IPS-20b (cell line): ENCODE measurements at regions not wholly inside any gene's neighbourhood (a gene's known extent, or its start where the extent isn't known, plus 50 kb on each side); places are given as distances from the start of the nearest gene placed in this dataset.
"Not testable (repeated sequence)": the region's sequence is repeated elsewhere in the genome, so short reads cannot be mapped to it uniquely, and the experiment has no call there.

Experiments
- H3K27ac ChIP-seq: one replicate; pipeline ENCODE4 v1.5.1; 2013; ENCODE audit warnings: low read length
- H3K27me3 ChIP-seq: 2 replicates; pipeline ENCODE4 v1.6.1; 2013; ENCODE audit warnings: mild to moderate bottlenecking, low read length, inconsistent platforms; ENCODE audit not compliant: insufficient read depth
- H3K36me3 ChIP-seq: 2 replicates; pipeline ENCODE4 v1.6.1; 2013; ENCODE audit warnings: low read depth, mild to moderate bottlenecking, inconsistent platforms, low read length, moderate library complexity; ENCODE audit not compliant: insufficient read depth
- H3K4me1 ChIP-seq: 2 replicates; pipeline ENCODE4 v1.6.1; 2013; ENCODE audit warnings: mild to moderate bottlenecking, control low read depth, inconsistent platforms, low read length, moderate library complexity; ENCODE audit not compliant: insufficient read depth
- H3K4me3 ChIP-seq: 2 replicates; pipeline ENCODE4 v1.5.1; 2013; ENCODE audit warnings: mild to moderate bottlenecking, low read length, inconsistent platforms
- H3K9ac ChIP-seq: 2 replicates; pipeline ENCODE4 v1.6.1; 2013; ENCODE audit warnings: low read depth, mild to moderate bottlenecking, inconsistent platforms, low read length, moderate library complexity
- H3K9me3 ChIP-seq: 2 replicates; pipeline ENCODE4 v1.6.1; 2013; ENCODE audit warnings: mild to moderate bottlenecking, low read depth, low read length, inconsistent platforms; ENCODE audit not compliant: insufficient read depth

DNA sequence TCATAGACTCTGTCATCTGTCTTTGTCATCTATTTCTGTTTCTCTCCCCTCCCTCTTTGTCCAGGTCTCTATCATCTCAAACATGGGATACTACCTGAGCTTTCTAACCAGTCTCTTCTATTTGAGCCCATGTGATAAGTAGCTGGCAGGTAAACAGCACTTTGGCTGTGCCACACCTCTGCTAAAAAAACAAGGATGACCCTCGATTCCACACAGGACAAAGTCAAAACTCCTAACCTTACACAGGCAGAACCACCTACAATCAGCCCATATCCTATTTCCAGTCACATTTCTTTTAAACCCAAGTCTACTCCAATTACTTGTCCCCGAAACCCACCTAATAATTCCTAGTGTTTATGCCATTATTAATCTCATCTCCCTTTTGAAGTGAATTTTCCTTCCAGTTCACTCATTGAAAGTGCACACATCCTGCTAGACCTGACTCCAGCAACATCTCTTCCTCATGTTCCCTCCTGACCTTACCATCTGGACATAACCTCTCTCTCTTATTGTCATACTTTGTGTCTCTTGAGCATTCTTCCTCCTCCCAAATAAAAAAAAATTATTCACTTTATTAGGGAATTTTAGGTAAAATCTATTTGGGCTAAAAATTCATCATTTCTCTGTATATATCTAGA, 256.1 kb upstream of the ONECUT1 start:
- Histone ChIP-seq H3K9me3 (peaks cover 8% of the 10 kb centered on the region; the same call in 1 of the 2 replicates), H3K4me3 (no peak overlapping the region), H3K27ac (no peak overlapping the region), H3K27me3 (no peaks in the 10 kb centered on the region), H3K36me3 (no peaks in the 10 kb centered on the region), H3K4me1 (no peaks in the 10 kb centered on the region), H3K9ac (no peak overlapping the region)

DNA sequence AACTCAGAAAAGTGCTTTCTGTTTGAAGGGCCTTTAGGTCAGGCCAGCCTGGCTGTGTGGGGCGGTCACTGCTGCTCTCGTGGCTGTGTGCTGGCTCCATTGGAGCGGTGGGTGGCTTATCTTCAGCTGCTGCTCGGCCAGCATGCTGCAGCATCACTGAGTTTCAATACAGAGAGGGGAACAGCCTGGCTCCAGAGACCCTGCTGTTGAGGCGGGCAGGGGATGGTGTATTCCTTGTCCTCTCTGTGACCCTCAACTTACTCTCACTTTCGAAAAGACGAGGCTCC, 248.5 kb upstream of the ONECUT1 start:
- H3K4me3 ChIP-seq, result no peak overlapping the region
- no peak overlapping the region for H3K9ac ChIP-seq
- no peaks in the 10 kb centered on the region for H3K4me1 ChIP-seq
- H3K9me3 ChIP-seq, result no peaks in the 10 kb centered on the region; the same call in 1 of the 2 replicates
- H3K27me3 ChIP-seq, result no peaks in the 10 kb centered on the region
- no peaks in the 10 kb centered on the region for H3K36me3 ChIP-seq
- no peak overlapping the region for H3K27ac ChIP-seq

DNA sequence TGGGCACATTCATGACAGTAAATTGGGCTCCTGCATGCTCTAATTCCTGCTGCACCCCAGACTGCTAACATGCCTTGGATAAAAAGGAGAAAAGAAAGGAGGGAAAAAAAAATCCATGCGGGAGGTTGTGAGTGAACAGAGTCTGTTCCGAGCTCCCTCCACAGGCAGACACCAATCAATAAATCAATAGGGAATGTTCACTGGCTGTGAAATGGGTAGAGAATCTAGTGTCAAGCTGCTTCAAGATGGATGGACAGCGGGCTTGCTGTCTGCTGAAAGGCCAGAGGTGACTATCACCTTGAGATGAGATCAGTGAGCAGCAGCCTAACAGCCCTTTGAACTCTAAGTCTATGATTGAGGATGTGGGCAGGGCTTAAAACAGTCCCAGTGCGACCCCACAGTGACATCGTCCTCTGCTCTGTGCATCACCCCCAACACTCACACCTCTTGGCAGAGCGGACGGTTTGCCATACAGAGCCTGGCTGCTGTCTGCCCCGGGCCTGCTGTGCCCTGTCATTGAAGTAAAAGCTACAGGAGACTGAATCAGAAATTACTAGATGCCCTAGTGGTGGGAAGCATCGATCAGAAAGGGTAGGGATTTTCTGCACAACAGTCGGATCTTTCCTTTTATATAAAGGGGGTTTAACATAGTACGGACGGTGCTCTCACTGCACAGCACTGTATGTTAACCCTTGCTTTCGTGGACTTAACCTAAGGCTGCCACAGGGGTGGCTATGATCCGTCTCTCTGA, 247.9 kb upstream of the ONECUT1 start:
- no peak overlapping the region for H3K9ac ChIP-seq
- H3K36me3 ChIP-seq, result no peaks in the 10 kb centered on the region
- H3K27me3 ChIP-seq, result no peaks in the 10 kb centered on the region
- H3K4me3 ChIP-seq, result no peak overlapping the region
- H3K9me3 ChIP-seq, result no peaks in the 10 kb centered on the region; the same call in 1 of the 2 replicates
- no peak overlapping the region for H3K27ac ChIP-seq
- no peaks in the 10 kb centered on the region for H3K4me1 ChIP-seq

DNA sequence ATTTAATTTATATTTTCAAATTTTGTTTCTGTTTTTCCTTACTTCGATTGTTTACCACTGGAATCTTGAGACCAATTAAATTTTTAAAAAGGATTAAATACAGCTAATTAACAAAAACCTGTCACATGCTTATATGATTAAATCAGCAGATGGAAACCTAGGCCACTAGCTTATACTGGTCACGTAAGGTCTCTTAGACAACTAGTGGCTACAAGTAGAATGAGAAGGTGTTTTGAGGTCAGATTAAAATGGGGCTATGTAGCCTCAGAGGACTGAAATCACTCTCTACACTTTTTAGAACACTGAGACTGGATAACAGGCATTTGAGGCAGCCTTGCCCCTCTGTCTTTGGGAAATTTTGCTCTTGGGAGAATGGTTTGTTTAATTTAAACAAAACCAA, 246.5 kb upstream of the ONECUT1 start:
- Histone ChIP-seq H3K27me3 (no peaks in the 10 kb centered on the region), H3K4me1 (no peaks in the 10 kb centered on the region), H3K36me3 (no peaks in the 10 kb centered on the region), H3K27ac (no peak overlapping the region), H3K9ac (no peak overlapping the region), H3K4me3 (no peak overlapping the region), H3K9me3 (no peaks in the 10 kb centered on the region)

DNA sequence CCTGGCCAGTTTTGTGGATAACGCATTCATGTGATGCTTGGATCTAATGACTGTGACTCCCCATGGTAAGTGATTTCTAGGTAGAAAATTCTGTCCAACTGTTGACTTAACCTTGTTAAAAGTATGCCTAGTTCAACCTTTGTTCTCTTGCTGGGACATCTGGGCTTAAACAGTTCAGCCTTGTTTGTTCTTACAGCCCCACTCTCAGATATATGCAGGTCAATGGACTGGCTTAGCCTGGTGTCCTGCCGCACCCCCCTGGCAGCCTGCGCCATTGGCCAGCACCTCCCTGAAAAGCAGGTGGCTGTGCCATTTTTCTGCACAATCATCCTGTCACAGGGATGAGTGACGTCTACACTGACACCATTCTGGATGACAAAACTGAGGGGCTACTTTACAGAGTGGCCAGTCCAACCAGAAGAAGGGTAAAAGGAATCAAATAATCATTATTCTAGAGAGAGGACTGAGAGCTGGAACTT, 244.7 kb upstream of the ONECUT1 start:
- Histone ChIP-seq H3K9me3 (no peaks in the 10 kb centered on the region), H3K27ac (no peak overlapping the region), H3K36me3 (no peaks in the 10 kb centered on the region), H3K27me3 (no peaks in the 10 kb centered on the region), H3K9ac (no peak overlapping the region), H3K4me3 (no peak overlapping the region), H3K4me1 (no peaks in the 10 kb centered on the region)

DNA sequence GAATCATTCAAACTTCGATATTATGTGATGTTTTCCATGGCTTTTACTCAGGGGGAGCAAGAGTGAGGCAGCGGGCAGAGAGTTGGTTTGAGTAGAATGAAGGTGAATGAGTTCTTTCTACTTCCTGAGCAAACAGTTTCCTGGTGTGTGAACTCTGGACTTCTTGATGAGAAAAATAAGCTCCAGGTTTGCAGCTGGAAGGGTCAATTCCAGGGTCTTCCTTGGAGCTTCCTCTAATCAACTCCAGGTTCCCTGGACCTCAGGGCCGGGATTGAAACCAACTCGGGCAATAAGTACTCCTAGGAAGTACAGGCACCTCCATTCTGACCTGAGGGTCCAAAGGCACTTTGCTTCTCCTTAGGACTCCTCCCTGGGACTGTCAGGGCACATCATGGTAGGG, 243.6 kb upstream of the ONECUT1 start:
- Histone ChIP-seq H3K9ac (no peak overlapping the region), H3K36me3 (no peaks in the 10 kb centered on the region), H3K4me3 (no peak overlapping the region), H3K4me1 (no peaks in the 10 kb centered on the region), H3K27ac (no peak overlapping the region), H3K9me3 (no peaks in the 10 kb centered on the region), H3K27me3 (no peaks in the 10 kb centered on the region)

DNA sequence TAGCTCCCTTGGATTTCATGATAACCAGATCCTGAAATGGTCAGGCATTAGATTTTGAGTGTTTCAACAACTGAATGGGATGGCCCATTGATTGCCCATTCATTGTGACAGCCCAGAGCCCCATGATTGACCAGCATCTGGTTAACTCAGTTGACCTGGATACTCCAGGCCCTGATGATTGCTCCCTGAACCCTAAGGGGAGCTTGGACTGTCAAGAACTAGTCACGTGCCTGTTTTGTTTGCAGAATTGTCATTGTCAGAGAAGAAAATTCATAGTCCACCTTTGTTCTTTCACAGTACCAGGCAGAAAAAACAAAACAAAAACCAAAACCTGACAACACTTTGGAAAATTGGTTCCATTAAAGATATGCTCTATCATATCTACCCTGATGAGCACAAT, 241.3 kb upstream of the ONECUT1 start:
- no peak overlapping the region for H3K9ac ChIP-seq
- H3K9me3 ChIP-seq, result no peaks in the 10 kb centered on the region
- no peak overlapping the region for H3K4me3 ChIP-seq
- H3K36me3 ChIP-seq, result no peaks in the 10 kb centered on the region
- no peak overlapping the region for H3K27ac ChIP-seq
- no peaks in the 10 kb centered on the region for H3K4me1 ChIP-seq
- H3K27me3 ChIP-seq, result no peaks in the 10 kb centered on the region

DNA sequence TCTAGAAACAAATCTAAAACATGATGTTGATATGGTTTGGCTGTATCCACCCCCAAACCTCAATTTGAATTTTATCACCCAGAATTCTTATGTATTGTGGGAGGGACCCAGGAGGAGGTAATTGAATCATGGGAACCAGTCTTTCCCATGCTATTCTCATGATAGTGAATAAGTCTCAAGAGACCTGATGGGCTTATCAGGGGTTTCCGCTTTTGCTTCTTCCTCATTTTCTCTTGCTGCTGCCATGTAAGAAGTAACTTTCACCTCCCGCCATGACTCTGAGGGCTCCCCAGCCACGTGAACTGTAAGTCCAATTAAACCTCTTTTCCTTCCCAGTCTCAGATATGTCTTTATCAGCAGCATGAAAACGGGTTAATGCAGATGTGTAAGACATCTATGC, 232.7 kb upstream of the ONECUT1 start:
- H3K9ac ChIP-seq, result no peak overlapping the region
- H3K4me1 ChIP-seq, result no peaks in the 10 kb centered on the region

DNA sequence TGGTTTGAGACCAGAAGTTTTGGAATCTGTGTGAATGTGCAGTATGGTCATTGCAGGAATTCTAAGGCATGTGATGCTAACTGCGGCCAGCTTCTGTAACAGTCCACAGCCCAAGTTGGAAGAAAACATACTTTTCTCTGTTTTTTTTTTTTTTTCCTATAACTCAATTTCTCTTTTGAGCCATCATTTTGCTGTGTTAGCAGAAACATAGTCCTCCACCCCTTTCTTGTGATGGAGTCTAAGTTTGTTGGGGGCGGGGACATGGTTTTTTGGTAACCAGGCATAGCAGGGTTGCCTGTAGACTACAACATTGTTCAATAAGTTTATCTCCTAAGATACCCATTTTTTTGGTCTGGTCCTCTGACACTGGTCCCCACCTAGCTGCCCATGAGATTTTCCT, 223.2 kb upstream of the ONECUT1 start:
- Histone ChIP-seq H3K9ac (no peak overlapping the region), H3K36me3 (no peaks in the 10 kb centered on the region), H3K9me3 (no peaks in the 10 kb centered on the region), H3K4me1 (no peaks in the 10 kb centered on the region), H3K27me3 (no peaks in the 10 kb centered on the region), H3K4me3 (no peak overlapping the region), H3K27ac (no peak overlapping the region)

More for the DNA sequence above, 232.7 kb upstream of the ONECUT1 start:
- Histone ChIP-seq H3K27me3 (no peaks in the 10 kb centered on the region), H3K36me3 (no peaks in the 10 kb centered on the region), H3K9me3 (no peaks in the 10 kb centered on the region; the same call in 1 of the 2 replicates), H3K4me3 (no peak overlapping the region), H3K27ac (no peak overlapping the region)

DNA sequence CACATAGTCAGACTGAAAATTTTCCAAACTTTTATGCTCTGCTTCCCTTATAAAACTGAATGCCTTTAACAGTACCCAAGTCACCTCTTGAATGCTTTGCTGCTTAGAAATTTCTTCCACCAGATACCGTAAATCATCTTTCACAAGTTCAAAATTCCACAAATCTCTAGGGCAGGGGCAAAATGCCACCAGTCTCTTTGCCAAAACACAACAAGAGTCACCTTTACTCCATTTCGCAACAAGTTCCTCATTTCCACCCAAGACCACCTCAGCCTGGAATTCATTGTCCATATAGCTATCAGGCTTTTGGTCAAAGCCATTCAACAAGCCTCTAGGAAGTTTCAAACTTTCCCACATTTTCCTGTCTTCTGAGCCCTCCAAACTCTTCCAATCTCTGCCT, 221.6 kb upstream of the ONECUT1 start:
- not testable (repeated sequence) for H3K9me3 ChIP-seq, H3K36me3 ChIP-seq

DNA sequence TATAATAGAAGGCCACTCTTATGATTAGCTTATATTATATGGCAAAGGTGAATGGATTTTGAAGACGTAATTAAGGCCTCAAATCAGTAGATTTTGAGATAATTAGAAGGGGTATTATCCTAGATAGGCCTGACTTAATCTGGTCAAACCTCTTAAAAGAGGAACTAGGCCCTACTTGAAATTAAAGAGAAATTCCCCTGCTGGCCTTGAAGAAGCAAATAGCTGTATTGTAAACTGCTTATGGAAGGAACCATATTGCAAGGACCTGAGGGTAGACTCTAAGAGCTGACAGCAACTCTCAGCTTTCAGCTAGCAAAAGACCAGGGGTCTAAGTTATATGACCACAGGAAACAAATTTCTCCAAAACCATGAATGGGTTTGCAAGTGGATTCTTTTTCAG, 219.0 kb upstream of the ONECUT1 start:
- H3K9ac ChIP-seq, result no peak overlapping the region
- H3K4me3 ChIP-seq, result no peak overlapping the region
- H3K27ac ChIP-seq, result no peak overlapping the region
- no peaks in the 10 kb centered on the region for H3K4me1 ChIP-seq
- H3K27me3 ChIP-seq, result no peaks in the 10 kb centered on the region
- no peaks in the 10 kb centered on the region for H3K36me3 ChIP-seq
- no peaks in the 10 kb centered on the region for H3K9me3 ChIP-seq

More for the DNA sequence above, 221.6 kb upstream of the ONECUT1 start:
- not testable (repeated sequence) for H3K27me3 ChIP-seq, H3K4me1 ChIP-seq, H3K4me3 ChIP-seq, H3K27ac ChIP-seq, H3K9ac ChIP-seq

DNA sequence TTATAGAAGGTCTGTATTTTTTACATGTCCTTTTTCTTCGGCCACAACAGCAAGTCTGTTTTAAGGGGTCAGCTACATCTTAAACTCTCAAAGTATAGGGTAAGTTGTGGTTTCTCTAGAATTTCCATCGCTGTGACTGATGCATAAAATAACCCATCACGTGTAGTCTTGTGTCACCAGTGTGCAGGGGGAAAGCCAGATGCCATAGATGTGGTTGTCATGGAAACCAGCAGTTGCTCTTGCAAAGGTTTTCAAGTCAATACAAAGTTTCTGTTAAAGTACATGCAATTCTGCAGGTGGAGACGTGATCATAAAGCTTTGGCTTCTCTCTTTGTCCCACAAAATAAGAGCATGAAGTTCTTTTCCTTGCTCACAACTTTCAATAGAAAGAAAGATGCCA, 210.3 kb upstream of the ONECUT1 start:
- H3K4me3 ChIP-seq, result no peak overlapping the region
- no peak overlapping the region for H3K27ac ChIP-seq
- no peaks in the 10 kb centered on the region for H3K4me1 ChIP-seq
- no peak overlapping the region for H3K9ac ChIP-seq
- H3K27me3 ChIP-seq, result no peaks in the 10 kb centered on the region
- no peaks in the 10 kb centered on the region for H3K9me3 ChIP-seq
- no peaks in the 10 kb centered on the region for H3K36me3 ChIP-seq
